MM.1S (cell line): ENCODE measurements at regions not wholly inside any gene's neighbourhood (a gene's known extent, or its start where the extent isn't known, plus 50 kb on each side); places are given as distances from the start of the nearest gene placed in this dataset.

Source experiments
- DNase-seq: peaks from one replicate; pipeline ENCODE4 v3.0.0-alpha.2; 2015
- H2AFZ ChIP-seq: fragments of 300-600 bp; sonication (generic); 2 replicates; pipeline ENCODE4 v1.6.0; 2016; ENCODE audit warnings: antibody characterized with exemption, low read length
- H3F3A ChIP-seq: fragments of 300-600 bp; sonication (generic); 2 replicates; pipeline ENCODE4 v1.6.1; 2016; ENCODE audit warnings: mild to moderate bottlenecking, antibody characterized with exemption, low read length, moderate library complexity, mixed read lengths; ENCODE audit not compliant: insufficient read depth
- H3K27ac ChIP-seq: fragments of 300-600 bp; sonication (generic); 2 replicates; pipeline ENCODE4 v1.5.1; 2016; ENCODE audit warnings: mild to moderate bottlenecking, low read length
- H3K27me3 ChIP-seq: fragments of 300-600 bp; sonication (generic); replicated peaks from 2 replicates; pipeline ENCODE4 v1.6.0; 2016; ENCODE audit warnings: low read length; ENCODE audit not compliant: insufficient read depth
- H3K36me3 ChIP-seq: fragments of 300-600 bp; sonication (generic); replicated peaks from 2 replicates; pipeline ENCODE4 v1.6.1; 2016; ENCODE audit warnings: mild to moderate bottlenecking, low read length, mixed read lengths; ENCODE audit not compliant: insufficient read depth
- H3K4me1 ChIP-seq: fragments of 300-600 bp; sonication (generic); 2 replicates; pipeline ENCODE4 v1.6.1; 2016; ENCODE audit warnings: low read length, mixed read lengths
- H3K4me2 ChIP-seq: fragments of 300-600 bp; sonication (generic); 2 replicates; pipeline ENCODE4 v1.6.0; 2016; ENCODE audit warnings: low read depth, low read length
- H3K4me3 ChIP-seq: fragments of 300-600 bp; sonication (generic); 2 replicates; pipeline ENCODE4 v1.5.1; 2016; ENCODE audit warnings: low read length, mixed read lengths
- H3K79me2 ChIP-seq: fragments of 300-600 bp; sonication (generic); 2 replicates; pipeline ENCODE4 v1.6.1; 2016; ENCODE audit warnings: mixed run types, low read length, mixed read lengths
- H3K9ac ChIP-seq: fragments of 300-600 bp; sonication (generic); 2 replicates; pipeline ENCODE4 v1.6.1; 2016; ENCODE audit warnings: low read length, mixed read lengths
- H3K9me2 ChIP-seq: fragments of 300-600 bp; sonication (generic); replicated peaks from 2 replicates; pipeline ENCODE4 v1.6.1; 2016; ENCODE audit warnings: mild to moderate bottlenecking, low read length, mixed read lengths; ENCODE audit not compliant: insufficient read depth
- H3K9me3 ChIP-seq: fragments of 300-600 bp; sonication (generic); replicated peaks from 2 replicates; pipeline ENCODE4 v1.6.1; 2016; ENCODE audit warnings: mild to moderate bottlenecking, low read length, mixed read lengths; ENCODE audit not compliant: insufficient read depth
- H4K20me1 ChIP-seq: fragments of 300-600 bp; sonication (generic); 2 replicates; pipeline ENCODE4 v1.6.1; 2016; ENCODE audit warnings: mild to moderate bottlenecking, low read length, moderate library complexity, mixed read lengths; ENCODE audit not compliant: insufficient read depth
- CTCF ChIP-seq: fragments of 300-600 bp; sonication (generic); IDR thresholded peaks from 2 replicates; pipeline ENCODE4 v1.5.1; 2016; ENCODE audit warnings: antibody characterized with exemption, low read length, mixed read lengths
- EZH2 ChIP-seq: fragments of 300-600 bp; sonication (generic); optimal IDR thresholded peaks from 2 replicates; pipeline ENCODE3; 2017; ENCODE audit warnings: low read depth, mild to moderate bottlenecking, antibody characterized with exemption, low read length, mixed read lengths
- EZH2phosphoT487 ChIP-seq: fragments of 300-600 bp; sonication (generic); IDR thresholded peaks from 2 replicates; pipeline ENCODE4 v1.6.1; 2018; ENCODE audit warnings: antibody characterized with exemption, low read length

- Histone ChIP-seq H3K4me3 (no peak overlapping the region), H3K27ac (no peak overlapping the region), H3K27me3 (no peaks in the 10 kb centered on the region), H4K20me1 (no peaks in the 10 kb centered on the region), H3K79me2 (no peaks in the 10 kb centered on the region), H3K4me1 (no peaks in the 10 kb centered on the region), H3K36me3 (no peaks in the 10 kb centered on the region), H2AFZ (no peak overlapping the region), H3K9me2 (no peaks in the 10 kb centered on the region), H3K4me2 (no peak overlapping the region), H3K9me3 (no peaks in the 10 kb centered on the region), H3K9ac (no peak overlapping the region), H3F3A (no peaks in the 10 kb centered on the region)
- no peak for DNase-seq
- no peak for TF ChIP-seq EZH2phosphoT487
- TF ChIP-seq CTCF: no peak
- no peak for TF ChIP-seq EZH2
These were observed 183.2 kb downstream of the NDFIP2 start for GRCh38 chr13:79663977-79664636.

- Histone ChIP-seq H3K4me2 (no peak overlapping the region), H3K27ac (no peak overlapping the region), H3K9ac (no peak overlapping the region), H3F3A (no peaks in the 10 kb centered on the region), H3K9me2 (no peaks in the 10 kb centered on the region), H3K36me3 (no peaks in the 10 kb centered on the region), H3K4me1 (no peaks in the 10 kb centered on the region), H3K9me3 (no peaks in the 10 kb centered on the region), H4K20me1 (no peaks in the 10 kb centered on the region), H3K79me2 (no peaks in the 10 kb centered on the region), H3K27me3 (no peaks in the 10 kb centered on the region), H3K4me3 (no peak overlapping the region), H2AFZ (no peak overlapping the region)
- TF ChIP-seq CTCF (no peak), EZH2phosphoT487 (no peak), EZH2 (no peak)
- DNase-seq: no peak
These were observed 182.5 kb downstream of the NDFIP2 start for GRCh38 chr13:79663435-79663834.

GRCh38 chr13:79662882-79663281 lies 181.9 kb downstream of the NDFIP2 start:
- no peak for TF ChIP-seq EZH2phosphoT487
- no peak for TF ChIP-seq EZH2
- no peak for TF ChIP-seq CTCF
- no peak overlapping the region for H2AFZ ChIP-seq
- no peaks in the 10 kb centered on the region for H3K4me1 ChIP-seq
- no peak overlapping the region for H3K4me3 ChIP-seq
- H3K79me2 ChIP-seq: no peaks in the 10 kb centered on the region
- H4K20me1 ChIP-seq: no peaks in the 10 kb centered on the region
- no peak overlapping the region for H3K4me2 ChIP-seq
- no peaks in the 10 kb centered on the region for H3K36me3 ChIP-seq
- no peaks in the 10 kb centered on the region for H3K9me3 ChIP-seq
- H3K9me2 ChIP-seq: no peaks in the 10 kb centered on the region
- DNase-seq: no peak
- no peak overlapping the region for H3K27ac ChIP-seq
- H3K9ac ChIP-seq: no peak overlapping the region
- no peaks in the 10 kb centered on the region for H3F3A ChIP-seq
- H3K27me3 ChIP-seq: no peaks in the 10 kb centered on the region
